ENCODE measurements at regions not wholly inside any gene's neighbourhood (a gene's known extent, or its start where the extent isn't known, plus 50 kb on each side); places are given as distances from the start of the nearest gene placed in this dataset.

DNA sequence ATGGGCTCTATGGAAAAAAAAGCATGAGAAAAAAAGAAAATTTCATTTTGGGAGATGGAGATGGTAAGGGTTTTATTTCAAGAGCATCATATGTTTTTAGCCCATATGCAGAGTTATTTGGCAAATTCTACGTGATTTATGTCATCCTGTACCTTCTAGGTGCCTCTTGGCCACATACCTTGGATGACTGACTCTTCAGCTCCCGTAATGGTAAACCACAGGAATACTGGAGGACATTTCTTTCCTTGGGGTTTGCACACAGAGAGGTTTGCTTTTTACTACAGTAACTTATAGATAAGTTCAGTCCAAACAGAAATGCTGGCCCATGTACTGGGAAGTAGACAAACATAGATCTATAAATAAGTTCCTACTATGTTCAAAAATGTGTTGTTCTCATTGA lies 132.2 kb downstream of the SH3BGRL2 start:
- no peak for DNase-seq

DNA sequence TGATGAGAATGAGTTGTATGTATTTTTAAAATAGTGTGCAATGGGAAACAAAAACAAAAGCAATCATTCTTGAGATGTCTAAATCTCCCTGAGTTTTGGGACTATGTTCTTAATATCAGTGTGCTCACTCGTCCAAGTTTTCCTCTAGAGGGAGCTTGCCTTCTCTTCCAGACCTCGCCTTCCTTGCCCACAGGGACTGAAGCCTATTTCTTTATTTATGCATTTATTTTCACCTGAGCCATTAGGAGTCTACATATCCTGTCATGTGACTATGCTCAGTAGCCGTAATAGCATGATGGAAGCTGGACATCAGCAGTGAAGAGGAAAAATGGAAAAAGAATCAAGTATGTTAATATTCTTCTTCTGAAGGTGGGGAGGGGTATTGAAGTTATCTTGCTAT lies 131.2 kb downstream of the SH3BGRL2 start:
- peak; percentile 19 for DNase-seq

GRCh38 chr6:79756496-79756895 lies 125.4 kb downstream of the SH3BGRL2 start:
- no peak for DNase-seq

DNA sequence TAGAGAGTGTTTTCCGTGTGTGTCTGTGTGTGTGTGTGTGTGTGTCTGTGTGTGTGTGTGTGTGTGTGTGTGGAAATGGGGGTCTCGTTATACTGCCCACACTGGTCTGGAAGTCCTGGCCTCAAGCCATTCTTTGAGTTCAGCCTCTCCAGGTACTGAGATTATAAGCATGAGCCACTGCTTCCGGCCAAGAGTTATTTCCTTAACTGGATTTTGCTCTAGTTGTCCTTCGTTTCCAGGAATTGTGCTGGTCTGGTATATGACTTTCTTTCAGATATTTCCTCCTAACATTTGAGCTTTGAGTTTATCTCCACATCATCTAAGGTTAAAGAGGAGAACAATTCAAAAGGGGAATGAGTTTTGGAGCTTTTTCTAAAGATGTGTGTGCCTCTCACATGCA lies 124.8 kb downstream of the SH3BGRL2 start:
- DNase-seq = no peak
